ENCODE measurements at regions not wholly inside any gene's neighbourhood (a gene's known extent, or its start where the extent isn't known, plus 50 kb on each side); places are given as distances from the start of the nearest gene placed in this dataset.

DNA sequence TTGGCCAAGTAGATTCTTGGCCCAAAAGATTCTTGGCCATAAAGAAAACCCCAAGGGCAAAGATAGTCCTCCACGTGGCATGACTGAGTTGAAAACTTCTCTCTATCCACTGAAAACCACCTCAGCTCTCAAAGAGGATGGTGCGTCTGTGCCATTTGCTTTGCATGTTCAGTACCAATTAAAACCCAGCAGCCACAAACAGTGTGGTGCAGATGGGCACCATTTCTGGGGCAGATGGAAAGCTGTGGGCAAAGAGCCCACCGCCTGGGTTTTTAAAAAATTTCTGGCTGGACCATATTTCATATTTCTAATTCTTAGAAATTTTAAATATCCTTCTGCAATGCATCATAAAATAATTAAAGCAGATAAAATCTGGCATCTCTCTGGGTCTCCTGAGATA lies 84.5 kb upstream of the PUM3 start (continued):
- no peak for TF ChIP-seq CBX5 (IDR thresholded peaks at IDR 0.05; ENCODE audit: low read depth, low read length)

DNA sequence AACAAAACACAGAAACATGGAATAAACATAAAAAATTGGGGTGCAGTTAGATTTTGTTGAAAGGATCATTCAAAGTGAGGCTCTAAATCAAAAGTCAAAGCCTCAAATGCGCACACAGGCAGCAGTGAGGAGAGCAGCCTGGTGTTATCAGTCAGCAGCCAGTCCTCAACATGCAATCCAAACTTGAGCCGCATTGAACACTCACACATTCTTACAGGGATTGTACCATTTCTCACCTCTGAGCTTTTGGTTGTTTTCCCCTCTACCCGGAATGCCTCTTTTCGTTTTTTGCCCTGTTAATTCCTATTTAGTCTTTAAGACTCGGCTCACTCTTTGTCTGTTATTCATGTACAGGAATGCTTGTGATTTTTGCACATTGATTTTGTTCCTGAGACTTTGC lies 81.1 kb upstream of the PUM3 start:
- no peak overlapping the region for H3K4me3 ChIP-seq (ENCODE audit: extremely low read depth in 1 of 4, insufficient read depth in 2 of 4, low read depth in 3 of 4, low read length in 4 of 4)
- ChIA-PET POLR2A (ENCODE audit: partially characterized antibody) (no interaction called here), CTCF (ENCODE audit: partially characterized antibody) (no interaction called here)
- H3K56ac ChIP-seq (replicated peaks; ENCODE audit: insufficient read length, low read depth, low read length): no peak overlapping the region
- peaks cover 0 to 7% (median 2%) of the 10 kb centered on the region in 4 experiments; a peak in 3 of 7 replicates for H3K4me1 ChIP-seq (replicated peaks in 1 of 4; ENCODE audit: control insufficient read depth in 3 of 4, insufficient read depth in 4 of 4, low read length in 3 of 4)
- no peak overlapping the region for H2AFZ ChIP-seq (ENCODE audit: low read length)
- no peaks in the 10 kb centered on the region for H3K79me1 ChIP-seq (ENCODE audit: low read depth, low read length)
- H4K91ac ChIP-seq (replicated peaks; ENCODE audit: insufficient read length, low read length): no peak overlapping the region
- no peak overlapping the region for H3K23ac ChIP-seq (ENCODE audit: insufficient read length)
- WGBS, 2 experiments (ENCODE audit: extremely low coverage in 1 of 2, insufficient coverage in 1 of 2, insufficient read length in 1 of 2, insufficient replicate concordance in 2 of 2, low coverage in 1 of 2, low lambda C conversion rate in 2 of 2, missing lambda C conversion rate in 1 of 2): 88% methylated on average over 5 of the region's 5 CpGs; no CpG with 5 or more reads in 1 of the 2 experiments
- H3K9me3 ChIP-seq (ENCODE audit: insufficient read depth in 2 of 2, low read depth in 1 of 2, low read length in 1 of 2): no peaks in the 10 kb centered on the region
- no peaks in the 10 kb centered on the region for H3K23me2 ChIP-seq (ENCODE audit: low read depth, low read length)
- no peak overlapping the region for H3K27ac ChIP-seq (ENCODE audit: low read depth, low read length)
- no peak overlapping the region for H3K9ac ChIP-seq (replicated peaks in 1 of 4; ENCODE audit: extremely low read depth in 1 of 4, low read depth in 3 of 4, low read length in 3 of 4)
- H2BK120ac ChIP-seq (replicated peaks; ENCODE audit: low read depth, low read length): no peak overlapping the region
- H2BK15ac ChIP-seq (ENCODE audit: low read length): no peak overlapping the region
- no peak overlapping the region for H2BK20ac ChIP-seq (ENCODE audit: low read length)
- no peaks in the 10 kb centered on the region for H4K20me1 ChIP-seq (replicated peaks in 1 of 2; ENCODE audit: control insufficient read depth in 1 of 2, insufficient read depth in 2 of 2, low read length in 2 of 2)
- no peaks in the 10 kb centered on the region for H3K36me3 ChIP-seq (ENCODE audit: control insufficient read depth in 2 of 4, insufficient read depth in 4 of 4, low read length in 3 of 4)
- no peak overlapping the region for H4K5ac ChIP-seq (ENCODE audit: insufficient read length, low read depth, low read length)
- no peak for TF ChIP-seq SP4 (IDR thresholded peaks at IDR 0.05; ENCODE audit: low read length)
- no peak for TF ChIP-seq BCL11A (IDR thresholded peaks at IDR 0.05; ENCODE audit: low read depth in 2 of 2, low read length in 2 of 2)
- TF ChIP-seq FOSL1 (IDR thresholded peaks at IDR 0.05; ENCODE audit: insufficient read depth, low read depth, low read length): no peak
- TF ChIP-seq RFX5 (IDR thresholded peaks at IDR 0.05; ENCODE audit: borderline replicate concordance, low read depth, low read length): no peak
- no peak overlapping the region for H2AK5ac ChIP-seq (ENCODE audit: low read depth, low read length)
- no peaks in the 10 kb centered on the region for H3K79me2 ChIP-seq (ENCODE audit: control insufficient read depth in 1 of 2, insufficient read depth in 2 of 2, low read length in 2 of 2)
- DNase-seq (ENCODE audit: low read depth in 1 of 2, low spot score in 2 of 2) (no peak), FAIRE-seq (no peak)
- no peak overlapping the region for H4K8ac ChIP-seq (ENCODE audit: extremely low read depth, insufficient read depth, low read length)
- H2BK12ac ChIP-seq (ENCODE audit: low read depth, low read length): no peak overlapping the region
- no peaks in the 10 kb centered on the region for H3K27me3 ChIP-seq (replicated peaks in 1 of 4; ENCODE audit: control insufficient read depth in 3 of 4, extremely low read depth in 1 of 4, insufficient read depth in 3 of 4, low read length in 3 of 4)
- H3K4ac ChIP-seq (replicated peaks; ENCODE audit: insufficient read length, low read depth, low read length): no peak overlapping the region
- H2BK5ac ChIP-seq (ENCODE audit: low read depth, low read length): no peak overlapping the region
- H3K18ac ChIP-seq (ENCODE audit: extremely low read depth, low read length): no peak overlapping the region
- no peak overlapping the region for H3K14ac ChIP-seq (ENCODE audit: insufficient read length)
- no peak overlapping the region for H3K4me2 ChIP-seq (ENCODE audit: insufficient read depth in 1 of 2, low read depth in 2 of 2, low read length in 2 of 2)
